PC-9 (cell line): ENCODE measurements at regions not wholly inside any gene's neighbourhood (a gene's known extent, or its start where the extent isn't known, plus 50 kb on each side); places are given as distances from the start of the nearest gene placed in this dataset.

Experiments
- BruUV-seq: library from RNA; stranded (reverse); fragments of 400-500 nt; replicated peaks from 2 replicates; lab custom pipeline; 2021; lab: Mats Ljungman, UMichigan
- CTCF ChIA-PET: fragments of 300-600 bp; sonication (Branson Sonifier 250); formaldehyde crosslinking; loops from one replicate; lab custom pipeline; 2022; ENCODE audit warnings: antibody characterized with exemption; lab: Charles Lee
- POLR2A ChIA-PET: fragments of 300-600 bp; sonication (Branson Sonifier 250); formaldehyde crosslinking; loops from one replicate; lab custom pipeline; 2022; ENCODE audit warnings: antibody characterized with exemption; ENCODE audit not compliant: unreplicated experiment; lab: Charles Lee
- DNase-seq, 2 experiments: peaks; one replicate each; pipeline versions ENCODE4 v3.0.0 to v3.0.0-alpha.2; 2015 to 2022; ENCODE audit warnings: mixed read lengths in 1 of 2
- H2AFZ ChIP-seq: fragments of 200-600 bp; sonication (generic); 2 replicates; pipeline ENCODE4 v1.8.1; 2017; ENCODE audit warnings: antibody characterized with exemption
- H3F3A ChIP-seq: fragments of 200-600 bp; sonication (generic); 2 replicates; pipeline ENCODE4 v1.8.1; 2017; ENCODE audit warnings: antibody characterized with exemption, mild to moderate bottlenecking, low read depth; ENCODE audit not compliant: insufficient read depth
- H3K27ac ChIP-seq: fragments of 200-600 bp; sonication (generic); 2 replicates; pipeline ENCODE4 v1.6.1; 2016; ENCODE audit warnings: mixed run types
- H3K27me3 ChIP-seq: fragments of 200-600 bp; sonication (generic); 2 replicates; pipeline ENCODE4 v1.6.1; 2016; ENCODE audit warnings: low read depth, mixed run types; ENCODE audit not compliant: insufficient read depth
- H3K36me3 ChIP-seq: fragments of 200-600 bp; sonication (generic); 2 replicates; pipeline ENCODE4 v1.6.1; 2016; ENCODE audit warnings: low read depth, mixed run types
- H3K4me1 ChIP-seq: fragments of 200-600 bp; sonication (generic); replicated peaks from 2 replicates; pipeline ENCODE4 v1.6.1; 2016; ENCODE audit warnings: mixed run types; ENCODE audit not compliant: insufficient read depth
- H3K4me2 ChIP-seq: fragments of 200-600 bp; sonication (generic); 2 replicates; pipeline ENCODE4 v1.6.1; 2017; ENCODE audit warnings: mixed run types
- H3K4me3 ChIP-seq: fragments of 200-600 bp; sonication (generic); 2 replicates; pipeline ENCODE4 v1.6.1; 2016; ENCODE audit warnings: mixed run types
- H3K79me2 ChIP-seq: fragments of 200-600 bp; sonication (generic); 2 replicates; pipeline ENCODE4 v1.6.1; 2017; ENCODE audit warnings: low read depth, mixed run types
- H3K9me2 ChIP-seq: fragments of 200-600 bp; sonication (generic); 2 replicates; pipeline ENCODE4 v1.8.1; 2017; ENCODE audit warnings: mild to moderate bottlenecking; ENCODE audit not compliant: insufficient read depth
- H3K9me3 ChIP-seq: fragments of 200-600 bp; sonication (generic); 2 replicates; pipeline ENCODE4 v1.8.1; 2016; ENCODE audit warnings: low read depth; ENCODE audit not compliant: insufficient read depth
- H4K20me1 ChIP-seq: fragments of 200-600 bp; sonication (generic); 2 replicates; pipeline ENCODE4 v1.8.1; 2017; ENCODE audit not compliant: insufficient read depth
- EZH2 ChIP-seq: fragments of 200-600 bp; sonication (generic); IDR thresholded peaks from 2 replicates; pipeline ENCODE4 v1.8.0; 2017; ENCODE audit warnings: antibody characterized with exemption, low read depth
- intact Hi-C: fragments of 100-400 bp; cut with micrococcal nuclease; formaldehyde crosslinking; loops from one replicate; pipeline ENCODE4 v1.10.0; 2022; ENCODE audit not compliant: unreplicated experiment
- TF ChIP-seq, protein P1 (sequence below): fragments of 200-600 bp; sonication (generic); conservative IDR thresholded peaks from 2 replicates; pipeline ENCODE4 v1.6.1; 2017; ENCODE audit warnings: mixed run types, antibody characterized with exemption, mild to moderate bottlenecking, moderate library complexity

GRCh38 chr6:113701552-113702254 lies 155.4 kb upstream of the MARCKS start:
- intact Hi-C loops = no loop called here

DNA sequence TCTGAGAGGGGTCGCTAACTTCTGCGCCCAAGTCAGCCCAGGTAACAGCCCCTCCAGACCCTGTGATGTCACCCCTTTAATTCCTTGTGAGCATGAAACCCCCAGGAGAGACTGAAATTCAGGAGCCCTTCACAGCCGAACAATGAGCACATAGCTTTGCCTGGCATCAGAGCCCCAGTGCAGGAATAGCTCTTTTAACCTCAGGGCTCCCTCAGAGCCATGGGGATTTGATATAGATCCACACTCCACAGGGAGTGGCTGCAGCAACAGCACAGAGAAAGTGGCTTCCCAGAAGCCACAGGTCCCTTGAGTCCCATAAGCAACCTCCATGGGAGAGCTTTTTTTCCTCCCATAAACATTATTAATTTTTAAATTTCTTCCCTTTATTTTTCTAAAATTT lies 150.0 kb upstream of the MARCKS start:
- CTCF ChIA-PET = no interaction called here
- H3K27ac ChIP-seq = no peak overlapping the region
- TF ChIP-seq EZH2 = no peak
- TF ChIP-seq, protein P1, sequence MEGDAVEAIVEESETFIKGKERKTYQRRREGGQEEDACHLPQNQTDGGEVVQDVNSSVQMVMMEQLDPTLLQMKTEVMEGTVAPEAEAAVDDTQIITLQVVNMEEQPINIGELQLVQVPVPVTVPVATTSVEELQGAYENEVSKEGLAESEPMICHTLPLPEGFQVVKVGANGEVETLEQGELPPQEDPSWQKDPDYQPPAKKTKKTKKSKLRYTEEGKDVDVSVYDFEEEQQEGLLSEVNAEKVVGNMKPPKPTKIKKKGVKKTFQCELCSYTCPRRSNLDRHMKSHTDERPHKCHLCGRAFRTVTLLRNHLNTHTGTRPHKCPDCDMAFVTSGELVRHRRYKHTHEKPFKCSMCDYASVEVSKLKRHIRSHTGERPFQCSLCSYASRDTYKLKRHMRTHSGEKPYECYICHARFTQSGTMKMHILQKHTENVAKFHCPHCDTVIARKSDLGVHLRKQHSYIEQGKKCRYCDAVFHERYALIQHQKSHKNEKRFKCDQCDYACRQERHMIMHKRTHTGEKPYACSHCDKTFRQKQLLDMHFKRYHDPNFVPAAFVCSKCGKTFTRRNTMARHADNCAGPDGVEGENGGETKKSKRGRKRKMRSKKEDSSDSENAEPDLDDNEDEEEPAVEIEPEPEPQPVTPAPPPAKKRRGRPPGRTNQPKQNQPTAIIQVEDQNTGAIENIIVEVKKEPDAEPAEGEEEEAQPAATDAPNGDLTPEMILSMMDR = no peak
- DNase-seq = no peak
- H3K79me2 ChIP-seq = no peaks in the 10 kb centered on the region
- H3K4me3 ChIP-seq = no peak overlapping the region
- intact Hi-C loops = no loop called here
- H2AFZ ChIP-seq = no peak overlapping the region
- no peaks in the 10 kb centered on the region for H4K20me1 ChIP-seq
- no peaks in the 10 kb centered on the region for H3K27me3 ChIP-seq
- H3K4me2 ChIP-seq = no peak overlapping the region
- H3K9me3 ChIP-seq = peaks cover 4% of the 10 kb centered on the region; the same call in 1 of the 2 replicates
- no TSS peak for BruUV-seq
- peaks cover 17% of the 10 kb centered on the region for H3K4me1 ChIP-seq
- no peaks in the 10 kb centered on the region for H3F3A ChIP-seq
- POLR2A ChIA-PET = no interaction called here
- H3K9me2 ChIP-seq = no peaks in the 10 kb centered on the region
- H3K36me3 ChIP-seq = no peaks in the 10 kb centered on the region

More at GRCh38 chr6:113701552-113702254, 155.4 kb upstream of the MARCKS start:
- Histone ChIP-seq H2AFZ (no peak overlapping the region), H3F3A (peaks cover 11% of the 10 kb centered on the region; the same call in 1 of the 2 replicates), H3K79me2 (no peaks in the 10 kb centered on the region), H3K4me3 (no peak overlapping the region), H3K4me1 (peaks cover 32% of the 10 kb centered on the region), H3K27ac (no peak overlapping the region), H3K4me2 (no peak overlapping the region), H3K9me2 (no peaks in the 10 kb centered on the region), H3K36me3 (no peaks in the 10 kb centered on the region), H3K27me3 (no peaks in the 10 kb centered on the region), H3K9me3 (no peaks in the 10 kb centered on the region), H4K20me1 (no peaks in the 10 kb centered on the region)
- TF ChIP-seq, protein P1 = no peak
- no peak for TF ChIP-seq EZH2
- no TSS peak for BruUV-seq
- DNase-seq = no peak
- ChIA-PET CTCF (no interaction called here), POLR2A (no interaction called here)

- H4K20me1 ChIP-seq = no peaks in the 10 kb centered on the region
- no peak for TF ChIP-seq EZH2
- TF ChIP-seq, protein P1 = no peak
- ChIA-PET CTCF (no interaction called here), POLR2A (interaction anchor here (0.7 kb wide), 1 partner anchor 204 kb away, joined by 4 read pairs; no protein-coding TSS in a partner anchor)
- intact Hi-C loops = no loop called here
- no TSS peak for BruUV-seq
- DNase-seq = no peak
- H3K27ac ChIP-seq = no peak overlapping the region
- H3K4me1 ChIP-seq = peaks cover 24% of the 10 kb centered on the region
- no peak overlapping the region for H2AFZ ChIP-seq
- no peaks in the 10 kb centered on the region for H3K79me2 ChIP-seq
- H3F3A ChIP-seq = no peaks in the 10 kb centered on the region
- H3K9me3 ChIP-seq = peaks cover 4% of the 10 kb centered on the region; the same call in 1 of the 2 replicates
- H3K9me2 ChIP-seq = no peaks in the 10 kb centered on the region
- H3K36me3 ChIP-seq = no peaks in the 10 kb centered on the region
- no peak overlapping the region for H3K4me2 ChIP-seq
- no peaks in the 10 kb centered on the region for H3K27me3 ChIP-seq
- no peak overlapping the region for H3K4me3 ChIP-seq
Measured at GRCh38 chr6:113709936-113710509, 147.1 kb upstream of the MARCKS start.
